GM12875 (cell line): ENCODE measurements at regions not wholly inside any gene's neighbourhood (a gene's known extent, or its start where the extent isn't known, plus 50 kb on each side); places are given as distances from the start of the nearest gene placed in this dataset.

Experiments
- H3K4me3 ChIP-seq: one replicate; pipeline ENCODE4 v1.5.1; 2011; ENCODE audit warnings: low read depth, low read length, control low read depth
- TF ChIP-seq, protein P1 (sequence below): IDR thresholded peaks from 2 replicates; pipeline ENCODE4 v1.5.1; 2011; ENCODE audit warnings: low read depth, mild to moderate bottlenecking, control low read depth, inconsistent platforms, low read length, moderate library complexity, borderline replicate concordance; ENCODE audit not compliant: insufficient read depth

DNA sequence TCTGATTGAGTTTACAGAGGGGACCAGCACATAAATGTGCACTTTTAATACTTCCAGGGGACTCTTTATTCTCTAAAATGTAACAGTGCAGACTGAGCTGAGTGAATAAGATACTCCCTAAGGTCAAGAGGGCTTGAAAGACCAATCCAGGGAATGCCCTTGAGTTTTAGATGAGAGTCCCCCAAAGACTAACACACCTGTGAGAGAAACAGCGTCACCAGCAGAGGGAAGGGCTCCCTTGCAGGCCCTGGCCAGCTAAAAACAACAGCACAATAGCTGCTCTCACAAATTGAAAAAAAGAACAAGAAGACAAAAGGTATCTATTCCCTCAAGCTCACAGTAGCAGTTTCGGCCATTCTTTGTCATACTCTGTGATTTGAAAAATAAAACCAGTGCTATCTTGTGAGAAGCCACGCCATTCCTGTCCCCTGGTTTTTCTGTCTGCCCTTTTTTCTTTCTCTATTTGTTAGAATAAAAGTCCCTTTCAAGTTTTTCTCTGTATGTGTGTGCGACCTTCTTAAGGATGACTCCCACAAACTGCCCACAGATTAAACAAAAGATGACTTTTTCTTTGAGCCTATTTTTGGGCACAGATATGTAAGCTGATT is 230.4 kb upstream of the BMPER start:
- TF ChIP-seq, protein P1, sequence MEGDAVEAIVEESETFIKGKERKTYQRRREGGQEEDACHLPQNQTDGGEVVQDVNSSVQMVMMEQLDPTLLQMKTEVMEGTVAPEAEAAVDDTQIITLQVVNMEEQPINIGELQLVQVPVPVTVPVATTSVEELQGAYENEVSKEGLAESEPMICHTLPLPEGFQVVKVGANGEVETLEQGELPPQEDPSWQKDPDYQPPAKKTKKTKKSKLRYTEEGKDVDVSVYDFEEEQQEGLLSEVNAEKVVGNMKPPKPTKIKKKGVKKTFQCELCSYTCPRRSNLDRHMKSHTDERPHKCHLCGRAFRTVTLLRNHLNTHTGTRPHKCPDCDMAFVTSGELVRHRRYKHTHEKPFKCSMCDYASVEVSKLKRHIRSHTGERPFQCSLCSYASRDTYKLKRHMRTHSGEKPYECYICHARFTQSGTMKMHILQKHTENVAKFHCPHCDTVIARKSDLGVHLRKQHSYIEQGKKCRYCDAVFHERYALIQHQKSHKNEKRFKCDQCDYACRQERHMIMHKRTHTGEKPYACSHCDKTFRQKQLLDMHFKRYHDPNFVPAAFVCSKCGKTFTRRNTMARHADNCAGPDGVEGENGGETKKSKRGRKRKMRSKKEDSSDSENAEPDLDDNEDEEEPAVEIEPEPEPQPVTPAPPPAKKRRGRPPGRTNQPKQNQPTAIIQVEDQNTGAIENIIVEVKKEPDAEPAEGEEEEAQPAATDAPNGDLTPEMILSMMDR: no peak
- no peak overlapping the region for H3K4me3 ChIP-seq

DNA sequence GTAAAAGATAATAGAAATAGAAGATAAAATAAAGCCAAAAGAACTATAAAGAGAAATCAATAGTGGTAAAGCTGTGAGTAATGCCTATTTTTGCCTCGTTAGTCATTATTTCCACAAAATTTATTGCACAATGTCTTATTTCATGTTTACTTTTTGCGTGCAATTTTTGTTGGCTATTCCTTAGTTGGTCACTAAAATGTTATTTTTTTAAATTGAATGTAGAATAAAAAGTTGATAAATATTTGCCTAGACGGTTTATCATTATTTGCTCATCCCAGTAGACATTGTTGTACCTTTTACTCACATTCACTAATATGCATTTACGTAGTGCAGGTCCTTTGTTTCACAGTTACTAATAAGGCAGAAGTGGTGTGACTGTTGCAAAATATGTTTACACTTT is 227.8 kb upstream of the BMPER start:
- TF ChIP-seq, protein P1: no peak
- H3K4me3 ChIP-seq: no peak overlapping the region

DNA sequence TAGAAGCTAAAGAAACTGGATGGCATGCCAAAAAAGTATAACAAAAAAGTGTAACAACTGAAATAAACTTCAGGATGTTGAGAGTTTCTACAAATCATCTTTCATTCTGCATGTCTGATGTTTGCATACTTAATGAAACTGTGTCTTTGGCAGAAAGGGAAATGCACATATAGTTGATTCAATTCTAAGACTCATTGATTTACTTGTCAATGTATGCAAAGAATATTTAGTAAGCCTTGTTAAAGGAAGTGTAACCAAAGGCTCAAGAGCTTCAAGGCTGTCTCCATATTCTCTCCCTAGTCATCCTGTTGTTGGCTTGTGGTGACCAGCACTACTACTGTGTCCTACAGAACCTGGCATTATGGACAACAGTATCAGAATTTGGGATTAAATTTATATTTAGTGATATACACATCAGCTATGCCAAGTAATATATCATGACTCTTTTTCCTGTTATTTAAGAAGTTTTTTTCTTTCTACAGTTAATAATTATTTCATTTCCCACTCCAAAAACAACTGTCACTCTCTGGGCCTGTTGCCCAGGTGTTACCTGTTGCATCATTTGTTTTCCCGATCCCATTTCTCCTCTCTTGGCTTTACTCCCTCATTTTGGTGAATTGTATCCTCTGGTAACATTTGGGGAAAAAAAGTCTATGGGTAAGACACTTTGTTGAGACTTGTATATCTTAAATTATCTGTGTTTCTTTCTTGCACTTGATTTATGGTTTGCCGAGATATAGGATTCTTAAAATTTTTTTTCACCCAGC is 226.6 kb upstream of the BMPER start:
- no peak overlapping the region for H3K4me3 ChIP-seq
- TF ChIP-seq, protein P1: no peak

DNA sequence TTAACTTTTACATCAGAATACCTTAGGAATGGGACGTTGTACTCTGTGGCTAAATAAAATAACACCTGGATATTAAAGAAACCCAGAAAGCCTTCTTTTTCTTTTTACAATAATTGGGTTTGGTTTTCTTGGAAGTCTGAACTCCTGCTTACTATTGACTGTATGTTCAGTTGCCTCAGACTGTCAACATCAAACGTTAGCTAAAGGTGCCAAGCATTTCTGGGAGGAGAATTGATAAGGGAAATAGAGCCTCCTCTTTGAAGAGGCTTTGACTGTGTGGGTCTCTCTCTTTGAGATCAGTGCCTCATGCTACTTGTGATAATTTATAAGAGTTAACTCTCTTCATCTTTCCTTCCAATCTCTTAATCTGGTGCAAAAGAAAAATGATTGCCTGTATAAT is 224.7 kb upstream of the BMPER start:
- TF ChIP-seq, protein P1: no peak
- H3K4me3 ChIP-seq: no peak overlapping the region

DNA sequence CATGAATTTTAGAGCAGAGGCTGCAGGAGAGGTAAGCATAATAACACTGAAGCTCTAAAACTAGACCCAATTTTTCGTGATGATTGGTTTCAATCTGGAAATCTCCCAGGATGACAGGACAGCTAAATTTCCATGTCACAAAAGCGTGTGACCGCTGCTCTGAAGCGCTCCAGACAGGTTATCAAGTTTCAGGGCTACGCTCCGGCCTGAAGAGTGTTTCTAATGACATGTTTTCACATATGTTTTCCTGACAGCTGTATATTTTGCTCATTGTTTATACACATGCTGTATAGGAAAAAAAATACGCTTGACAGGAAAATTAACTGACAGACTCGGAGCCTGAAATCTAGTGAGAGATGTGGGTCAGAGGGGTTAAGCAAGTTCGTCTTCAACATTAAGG is 219.8 kb upstream of the BMPER start:
- TF ChIP-seq, protein P1: no peak
- no peak overlapping the region for H3K4me3 ChIP-seq

DNA sequence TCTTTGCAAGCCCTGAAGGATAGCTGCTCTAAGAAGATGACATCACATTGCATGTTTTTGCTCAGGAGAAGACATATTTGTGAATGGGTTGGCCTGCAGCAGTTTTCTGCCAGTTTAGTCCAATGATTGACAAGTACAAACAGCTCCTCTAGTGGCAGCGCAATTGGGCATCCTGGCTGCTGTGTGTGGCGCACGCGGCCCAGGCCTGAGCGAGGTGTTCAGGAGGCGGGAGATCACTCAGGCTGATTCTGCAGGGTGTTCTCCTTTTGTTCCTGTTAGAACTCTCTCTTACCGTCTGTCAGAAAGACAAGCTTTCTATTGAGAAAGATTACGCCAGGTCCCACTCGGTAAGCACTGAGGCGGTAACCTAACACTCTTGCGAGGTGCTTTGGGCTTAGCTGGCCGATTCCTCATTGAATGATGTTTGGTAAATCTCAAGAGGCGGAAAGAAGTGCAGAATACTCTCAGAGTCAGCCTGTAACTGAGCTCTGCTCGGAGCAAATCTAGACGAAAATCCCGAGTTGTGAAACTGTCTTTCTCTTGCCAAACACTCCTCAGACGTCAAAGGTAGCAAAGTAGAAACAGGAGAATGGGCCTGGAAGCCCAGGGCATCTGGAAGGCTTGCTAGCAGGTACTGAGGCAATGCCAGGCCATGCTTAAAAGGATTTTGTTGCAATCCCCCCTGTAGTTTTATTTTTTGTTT is 219.2 kb upstream of the BMPER start:
- H3K4me3 ChIP-seq: no peak overlapping the region
- TF ChIP-seq, protein P1: no peak
